NCI-H2227 treated with DMSO at 0.1 percent for 48 hours (cell line): ENCODE measurements at regions not wholly inside any gene's neighbourhood (a gene's known extent, or its start where the extent isn't known, plus 50 kb on each side); places are given as distances from the start of the nearest gene placed in this dataset.

Experiments used
- DNase-seq: peaks from one replicate; lab custom pipeline; 2025; lab: John Stamatoyannopoulos, UW

DNA sequence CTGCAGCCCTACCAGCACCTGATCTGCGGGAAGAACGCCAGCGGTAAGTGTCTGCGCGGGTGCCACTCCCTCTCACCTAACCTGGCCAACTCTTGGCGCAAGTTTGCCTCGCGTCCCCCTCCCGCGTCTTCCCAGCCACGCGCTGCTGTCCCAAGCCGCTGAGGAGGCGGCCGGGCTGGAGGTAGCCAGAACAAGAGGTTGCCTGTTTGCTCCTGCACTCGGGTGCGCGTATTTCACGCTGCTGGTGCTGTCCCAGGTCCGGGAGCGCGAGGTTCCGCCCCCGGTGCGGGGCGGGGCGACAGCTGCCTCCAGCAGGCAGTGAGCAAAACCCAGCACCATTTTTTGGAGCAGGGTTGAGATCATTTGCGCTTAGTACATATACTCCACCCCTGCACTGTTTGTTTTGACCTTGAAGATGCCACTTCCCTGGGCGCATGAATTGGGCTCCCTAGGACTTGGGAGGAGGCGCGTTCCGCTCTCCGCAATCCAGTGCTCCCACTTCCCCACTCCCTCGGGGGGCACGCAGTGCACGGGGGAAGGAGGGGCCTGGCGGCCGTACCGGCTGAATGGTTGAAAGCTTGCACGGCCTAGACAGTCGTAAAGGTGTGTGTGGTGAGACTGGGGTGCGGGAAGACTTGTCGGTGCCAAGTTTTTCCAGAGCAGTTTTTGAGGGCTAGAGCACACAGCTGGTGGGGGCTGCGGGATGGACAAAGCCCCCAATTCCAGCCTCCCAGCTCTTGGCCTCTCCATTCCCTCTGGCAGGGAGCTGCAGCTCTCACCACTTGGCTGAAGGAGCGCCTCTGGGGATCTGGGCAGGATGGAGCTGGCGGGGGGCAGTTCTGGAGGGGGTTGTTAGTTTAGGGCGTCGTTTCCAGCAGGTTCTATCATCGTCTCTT lies 226.9 kb upstream of the CRY1 start:
- DNase-seq: peak; percentile 24

DNA sequence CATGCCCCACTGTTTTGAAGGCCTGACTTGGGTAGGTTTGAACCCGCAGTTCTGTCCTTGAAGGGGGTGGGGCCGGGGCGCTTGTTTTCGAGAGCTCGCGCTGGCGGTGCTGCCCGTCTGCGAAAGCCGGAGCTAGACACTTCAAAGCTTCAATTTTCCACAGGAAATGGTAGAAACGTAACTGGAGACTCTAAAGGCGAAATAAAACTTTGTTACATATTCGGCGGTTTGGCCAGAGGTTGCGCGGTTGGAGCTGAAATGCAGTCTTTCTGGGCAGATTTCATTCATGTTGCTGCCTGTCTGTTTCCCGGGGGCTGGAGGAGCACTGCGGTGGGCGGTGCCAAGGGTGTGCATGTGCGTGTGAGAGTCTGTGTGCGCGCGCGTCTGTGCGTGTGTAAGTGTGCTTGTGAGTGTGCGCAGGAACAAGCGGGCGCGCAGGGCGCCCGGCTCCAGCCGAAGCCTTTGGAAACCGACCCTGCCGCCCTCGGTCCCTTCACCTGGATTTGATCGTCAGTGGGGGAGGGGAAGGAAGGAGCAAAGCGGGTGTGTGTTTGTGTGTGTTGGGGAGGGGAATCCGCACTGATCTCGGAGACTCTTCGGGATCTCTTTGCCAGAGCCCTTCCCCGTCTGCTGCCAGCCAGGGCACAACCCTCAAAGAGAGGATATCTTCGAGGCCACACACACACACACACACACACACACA lies 227.7 kb upstream of the CRY1 start:
- peak; percentile 83 for DNase-seq

DNA sequence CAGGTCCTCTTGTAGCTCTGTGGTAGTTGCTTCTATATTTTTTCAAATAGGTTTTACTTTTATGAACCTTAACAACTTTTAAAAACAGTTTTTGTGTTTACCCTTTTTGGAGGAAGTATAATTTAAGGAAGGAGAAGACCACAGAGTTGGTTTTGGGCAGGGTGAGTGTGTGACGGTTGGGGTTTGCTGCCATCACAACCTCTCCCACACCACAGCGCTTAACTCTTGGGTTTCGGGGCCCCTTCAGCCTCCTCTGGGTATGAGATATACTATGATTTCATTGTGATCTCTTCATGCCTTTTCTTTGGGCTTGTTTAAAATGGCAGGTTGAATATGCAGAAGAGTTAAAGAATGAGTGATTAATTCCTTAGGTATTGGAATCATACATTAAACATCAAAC lies 228.7 kb upstream of the CRY1 start:
- DNase-seq: no peak

DNA sequence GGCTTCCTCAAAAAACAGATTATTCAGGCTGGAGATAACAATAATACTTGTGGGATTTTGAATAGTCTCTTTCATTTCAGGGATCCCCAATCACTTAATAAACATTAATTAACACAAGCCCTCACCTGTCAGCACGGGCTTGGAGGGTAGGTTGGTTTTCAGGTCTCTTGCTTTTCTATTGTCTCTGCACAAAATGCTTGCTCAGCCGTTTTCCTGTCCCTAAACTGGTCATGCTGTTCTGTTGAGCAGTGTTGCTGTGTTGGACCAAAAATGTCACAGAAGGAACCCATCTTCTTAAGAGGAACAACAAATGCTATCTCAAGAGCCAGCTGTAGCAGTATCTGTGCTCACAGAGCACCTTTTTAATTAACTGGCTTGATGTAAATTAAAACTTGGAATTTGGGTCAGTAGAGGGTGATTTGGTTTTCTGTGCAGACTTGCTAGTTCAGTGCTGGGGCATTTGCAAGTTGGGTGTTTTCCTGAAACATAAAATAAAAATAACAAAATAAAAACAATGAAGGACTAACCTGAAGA lies 231.8 kb upstream of the CRY1 start:
- no peak for DNase-seq

DNA sequence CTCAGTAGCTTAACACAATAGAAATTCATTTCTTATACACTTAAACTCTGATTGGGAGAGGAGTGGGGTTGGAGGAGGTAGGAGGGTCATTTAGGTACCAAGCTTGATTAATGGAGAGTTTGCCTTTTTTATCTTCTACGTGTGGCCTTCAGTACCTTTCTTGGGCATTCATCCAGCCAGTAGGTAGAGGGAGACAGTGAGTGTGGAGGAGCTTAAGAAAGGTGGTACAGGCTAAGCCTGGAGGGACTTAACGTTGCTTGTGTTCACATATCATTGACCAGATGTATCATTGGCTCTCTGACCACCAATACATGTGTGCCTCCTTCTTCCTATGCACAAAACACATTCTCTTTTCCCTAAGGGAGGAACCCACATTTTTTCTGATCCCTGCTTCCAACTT lies 232.9 kb upstream of the CRY1 start:
- no peak for DNase-seq

GRCh38 chr12:107327651-107328182 lies 234.4 kb upstream of the CRY1 start:
- DNase-seq: no peak

DNA sequence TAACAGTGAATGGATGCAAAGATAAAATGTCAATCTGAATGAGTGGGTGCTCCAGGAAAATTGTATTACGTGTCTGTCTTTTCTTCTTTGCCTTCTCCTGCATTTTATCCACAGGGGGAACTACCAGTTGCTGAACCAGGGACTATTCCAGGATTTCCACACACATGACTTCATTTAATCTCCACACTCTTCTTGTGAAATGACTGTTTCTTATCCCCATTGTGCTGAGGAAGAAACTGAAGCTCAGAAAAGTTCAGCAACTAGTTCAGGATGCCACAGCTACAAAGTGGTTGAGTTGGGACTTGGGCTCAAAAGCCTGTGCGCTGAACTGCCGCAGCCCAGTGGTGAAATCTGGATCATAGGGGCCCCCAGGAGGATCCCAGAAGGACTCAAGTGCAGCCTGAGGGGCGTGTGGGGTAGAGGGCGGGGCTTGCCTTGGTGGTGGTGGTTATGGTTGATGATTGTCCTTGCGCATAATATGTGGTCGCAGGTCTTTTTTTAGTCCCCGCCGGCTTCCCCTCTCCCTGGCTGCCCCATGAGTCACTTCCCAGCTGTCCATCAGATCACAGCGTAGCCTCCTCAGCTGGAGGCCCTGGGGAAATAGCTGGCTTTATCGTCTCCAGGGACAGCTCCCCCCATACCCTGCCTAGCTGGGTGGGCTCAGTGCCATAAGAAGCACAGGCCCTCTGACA lies 235.2 kb upstream of the CRY1 start:
- peak; percentile 11 for DNase-seq

GRCh38 chr12:107329569-107330324 lies 236.4 kb upstream of the CRY1 start:
- DNase-seq: no peak

DNA sequence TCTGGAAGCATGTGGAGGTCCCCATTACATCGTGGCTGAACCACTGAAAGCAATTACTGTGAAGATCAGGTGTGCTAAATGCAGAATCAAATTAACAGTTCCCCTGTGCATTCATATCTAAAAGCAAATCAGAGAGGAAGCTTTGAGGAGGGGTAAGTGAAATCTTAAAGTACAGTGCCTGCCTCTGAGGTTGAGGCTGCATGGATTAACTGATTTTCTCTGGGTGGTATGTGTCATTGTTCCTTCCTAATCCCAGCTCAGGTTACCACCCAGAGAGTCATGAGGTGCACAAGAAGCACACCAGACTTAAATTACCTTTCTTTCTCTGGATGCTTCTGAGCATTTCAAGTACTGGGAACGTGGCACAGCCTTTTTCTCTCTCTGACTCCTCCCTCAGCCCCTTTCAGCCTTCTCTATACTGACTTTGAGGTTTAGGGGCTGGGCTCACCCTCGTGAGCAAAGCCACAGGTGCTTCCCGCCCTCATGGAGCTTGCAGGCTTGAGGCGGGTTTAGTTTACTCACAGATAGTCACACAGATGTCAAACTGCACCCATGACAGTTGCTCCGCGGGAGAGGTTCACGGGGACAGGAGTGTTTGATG lies 237.6 kb upstream of the CRY1 start:
- no peak for DNase-seq

- no peak for DNase-seq
These were observed 238.1 kb upstream of the CRY1 start for GRCh38 chr12:107331471-107331870.

DNA sequence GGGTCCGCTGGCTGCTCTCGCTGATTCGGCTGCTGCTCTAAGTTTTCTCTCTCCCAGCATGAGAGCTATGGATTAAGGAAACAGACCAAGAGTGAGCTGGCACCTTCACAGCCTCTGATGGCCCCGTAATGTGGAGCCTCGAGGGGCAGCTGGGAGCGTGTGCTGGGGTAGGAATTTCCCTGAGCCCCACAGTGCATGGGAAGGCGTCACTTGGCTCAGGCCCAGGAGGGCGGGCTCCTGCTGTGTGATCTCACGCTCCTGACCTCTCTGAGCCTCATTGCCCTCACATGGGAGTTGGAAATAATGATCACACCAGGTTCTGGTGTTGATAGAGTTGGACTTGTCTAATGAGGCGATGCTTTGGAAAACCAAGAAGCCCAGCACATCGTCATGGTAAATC lies 238.6 kb upstream of the CRY1 start:
- DNase-seq: no peak

DNA sequence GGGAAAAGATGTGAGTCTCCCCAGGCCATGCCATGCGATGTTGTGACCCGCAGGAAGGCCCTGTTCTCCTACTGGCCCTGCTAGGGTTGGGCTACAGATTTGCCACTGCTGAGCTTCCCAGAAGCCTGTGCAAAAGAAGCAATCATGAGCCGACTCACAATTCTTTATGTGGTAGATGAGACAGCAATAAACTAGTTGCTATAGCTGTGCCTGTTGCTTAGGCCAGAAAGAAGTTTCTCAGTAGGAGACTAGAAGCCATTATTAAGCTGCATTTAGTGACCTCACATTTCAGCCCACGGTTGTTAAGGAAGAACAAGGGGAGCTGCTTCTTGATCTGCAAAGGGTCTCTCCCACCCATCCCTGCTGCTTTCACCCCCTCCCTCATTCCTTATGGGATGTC lies 239.4 kb upstream of the CRY1 start:
- no peak for DNase-seq

- DNase-seq: no peak
These were observed 242.6 kb upstream of the CRY1 start for GRCh38 chr12:107335802-107336570.

DNA sequence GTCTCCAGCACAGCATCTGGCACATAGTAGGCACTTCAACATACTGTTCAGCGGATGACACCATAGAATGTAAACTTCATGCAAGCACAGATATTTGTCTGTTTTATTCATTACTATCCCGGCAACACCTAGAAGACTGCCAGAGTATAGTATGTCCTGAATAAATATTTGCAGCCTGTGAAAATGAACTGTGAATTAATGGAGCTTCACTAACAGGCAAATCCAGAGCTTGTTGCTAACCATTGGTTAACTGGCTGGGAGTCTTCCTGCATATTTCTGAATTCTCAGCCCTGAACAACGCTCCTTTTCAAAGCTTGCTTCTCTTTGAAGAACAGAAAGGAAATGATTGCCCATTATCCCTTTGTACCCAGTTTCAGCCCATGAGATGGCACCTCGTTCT lies 243.3 kb upstream of the CRY1 start:
- DNase-seq: no peak

- no peak for DNase-seq
These were observed 244.2 kb upstream of the CRY1 start for GRCh38 chr12:107337346-107338095.

- no peak for DNase-seq
These were observed 246.1 kb upstream of the CRY1 start for GRCh38 chr12:107339487-107339886.

DNA sequence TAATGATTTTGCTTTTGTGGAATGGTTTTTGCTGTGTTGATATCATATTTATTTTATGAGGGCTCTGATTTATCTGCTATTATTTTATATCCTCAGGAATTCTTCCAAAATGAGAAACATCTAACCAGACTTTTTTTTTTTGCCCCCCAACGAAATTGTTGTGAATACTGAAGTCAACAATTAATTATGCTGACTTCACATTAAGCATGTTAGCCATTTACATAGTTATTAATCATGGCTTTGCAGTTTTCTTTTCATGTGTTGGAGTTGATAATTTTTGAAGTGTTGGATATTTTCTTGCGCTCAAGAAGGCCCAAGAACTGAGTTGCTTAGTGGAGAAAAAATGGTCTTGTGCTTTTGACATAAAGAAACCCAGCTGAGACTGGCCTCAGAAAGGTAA lies 246.6 kb upstream of the CRY1 start:
- no peak for DNase-seq

GRCh38 chr12:107340898-107341297 lies 247.5 kb upstream of the CRY1 start:
- DNase-seq: no peak

- no peak for DNase-seq
These were observed 250.9 kb upstream of the CRY1 start for GRCh38 chr12:107344035-107344808.
